SU-DHL-6 (cell line): ENCODE measurements at regions not wholly inside any gene's neighbourhood (a gene's known extent, or its start where the extent isn't known, plus 50 kb on each side); places are given as distances from the start of the nearest gene placed in this dataset.

Experiments used
- H2AFZ ChIP-seq: fragments of 200-600 bp; sonication (generic); 2 replicates; pipeline ENCODE4 v1.6.1; 2014; ENCODE audit warnings: low read depth, mild to moderate bottlenecking, moderate library complexity, mixed read lengths, antibody characterized with exemption, low read length; ENCODE audit not compliant: severe bottlenecking
- H3F3A ChIP-seq: fragments of 200-600 bp; shearing (Covaris generic); 2 replicates; pipeline ENCODE4 v1.6.0; 2016; ENCODE audit warnings: antibody characterized with exemption, mild to moderate bottlenecking; ENCODE audit not compliant: insufficient read depth
- H3K27ac ChIP-seq: fragments of 200-600 bp; sonication (generic); 2 replicates; pipeline ENCODE4 v1.5.1; 2016; ENCODE audit warnings: low read depth, mild to moderate bottlenecking, low read length, moderate library complexity, mixed read lengths
- H3K27me3 ChIP-seq: fragments of 200-600 bp; sonication (generic), shearing (Covaris generic); 2 replicates; pipeline ENCODE4 v1.6.0; 2014; ENCODE audit warnings: mild to moderate bottlenecking, low read length
- H3K36me3 ChIP-seq: fragments of 200-600 bp; sonication (generic); 2 replicates; pipeline ENCODE4 v1.6.1; 2014; ENCODE audit warnings: mild to moderate bottlenecking, low read length, mixed read lengths
- H3K4me2 ChIP-seq: fragments of 300-600, 200-600 bp; shearing (Covaris generic), sonication (generic); 2 replicates; pipeline ENCODE4 v1.6.0; 2014; ENCODE audit warnings: low read length, low read depth, mild to moderate bottlenecking; ENCODE audit not compliant: poor library complexity, severe bottlenecking
- H3K4me3 ChIP-seq: fragments of 200-600 bp; sonication (generic); 2 replicates; pipeline ENCODE4 v1.5.1; 2014; ENCODE audit warnings: antibody characterized with exemption, low read length, mild to moderate bottlenecking, mixed read lengths; ENCODE audit not compliant: insufficient read depth, poor library complexity, severe bottlenecking
- H3K79me2 ChIP-seq: fragments of 200-600 bp; sonication (generic); 2 replicates; pipeline ENCODE4 v1.6.1; 2014; ENCODE audit warnings: mild to moderate bottlenecking, low read length, moderate library complexity; ENCODE audit not compliant: insufficient read depth
- H3K9ac ChIP-seq: fragments of 200-600 bp; sonication (generic); 2 replicates; pipeline ENCODE4 v1.7.0; 2014; ENCODE audit warnings: mild to moderate bottlenecking, low read length
- H3K9me2 ChIP-seq: fragments of 200-600 bp; sonication (generic); replicated peaks from 2 replicates; pipeline ENCODE4 v1.6.1; 2014; ENCODE audit warnings: low read length; ENCODE audit not compliant: insufficient read depth
- H3K9me3 ChIP-seq: fragments of 200-600 bp; sonication (generic); 2 replicates; pipeline ENCODE4 v1.6.1; 2014; ENCODE audit warnings: low read length, mixed read lengths; ENCODE audit not compliant: insufficient read depth
- H4K20me1 ChIP-seq: fragments of 200-600 bp; sonication (generic); 2 replicates; pipeline ENCODE4 v1.6.1; 2014; ENCODE audit warnings: low read depth, mild to moderate bottlenecking, antibody characterized with exemption, low read length, moderate library complexity, mixed read lengths
- EZH2phosphoT487 ChIP-seq: fragments of 200-600 bp; sonication (generic), shearing (Covaris generic); conservative IDR thresholded peaks from 2 replicates; pipeline ENCODE4 v1.6.1; 2018; ENCODE audit warnings: mild to moderate bottlenecking, antibody characterized with exemption, low read length, moderate library complexity, mixed read lengths
- TF ChIP-seq, protein P1 (sequence below): fragments of 200-600 bp; sonication (generic); IDR thresholded peaks from one replicate; pipeline ENCODE4 v1.5.1; 2017; ENCODE audit warnings: antibody characterized with exemption, mild to moderate bottlenecking, low read length, moderate library complexity; ENCODE audit not compliant: insufficient read depth, poor library complexity, severe bottlenecking

DNA sequence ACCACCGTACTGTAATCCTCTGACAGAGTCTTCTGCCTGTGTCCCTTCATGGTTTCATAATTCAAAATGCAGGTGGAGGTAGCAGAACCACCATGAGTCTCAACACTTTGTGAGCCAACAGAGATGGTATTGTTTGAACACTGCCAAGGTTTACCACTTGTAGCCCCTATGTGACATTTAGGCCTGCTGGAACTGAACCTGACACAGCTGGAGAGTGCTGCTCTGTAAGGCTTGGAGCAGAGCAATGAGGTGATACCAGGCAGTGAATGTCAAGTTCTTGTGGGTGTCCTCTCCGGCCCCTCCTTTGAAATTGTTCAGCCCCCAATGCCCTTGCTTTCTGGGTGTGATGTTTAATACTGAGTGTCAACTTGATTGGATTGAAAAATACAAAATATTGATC, 1042.9 kb downstream of the ARAP2 start:
- TF ChIP-seq, protein P1, sequence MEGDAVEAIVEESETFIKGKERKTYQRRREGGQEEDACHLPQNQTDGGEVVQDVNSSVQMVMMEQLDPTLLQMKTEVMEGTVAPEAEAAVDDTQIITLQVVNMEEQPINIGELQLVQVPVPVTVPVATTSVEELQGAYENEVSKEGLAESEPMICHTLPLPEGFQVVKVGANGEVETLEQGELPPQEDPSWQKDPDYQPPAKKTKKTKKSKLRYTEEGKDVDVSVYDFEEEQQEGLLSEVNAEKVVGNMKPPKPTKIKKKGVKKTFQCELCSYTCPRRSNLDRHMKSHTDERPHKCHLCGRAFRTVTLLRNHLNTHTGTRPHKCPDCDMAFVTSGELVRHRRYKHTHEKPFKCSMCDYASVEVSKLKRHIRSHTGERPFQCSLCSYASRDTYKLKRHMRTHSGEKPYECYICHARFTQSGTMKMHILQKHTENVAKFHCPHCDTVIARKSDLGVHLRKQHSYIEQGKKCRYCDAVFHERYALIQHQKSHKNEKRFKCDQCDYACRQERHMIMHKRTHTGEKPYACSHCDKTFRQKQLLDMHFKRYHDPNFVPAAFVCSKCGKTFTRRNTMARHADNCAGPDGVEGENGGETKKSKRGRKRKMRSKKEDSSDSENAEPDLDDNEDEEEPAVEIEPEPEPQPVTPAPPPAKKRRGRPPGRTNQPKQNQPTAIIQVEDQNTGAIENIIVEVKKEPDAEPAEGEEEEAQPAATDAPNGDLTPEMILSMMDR = no peak
- TF ChIP-seq EZH2phosphoT487 = no peak
- H3K9me2 ChIP-seq = no peaks in the 10 kb centered on the region
- no peak overlapping the region for H3K27ac ChIP-seq
- H3K36me3 ChIP-seq = no peaks in the 10 kb centered on the region
- no peak overlapping the region for H3K4me3 ChIP-seq
- H3K79me2 ChIP-seq = no peaks in the 10 kb centered on the region
- H3K9ac ChIP-seq = no peak overlapping the region
- no peak overlapping the region for H3K4me2 ChIP-seq
- no peaks in the 10 kb centered on the region for H3K9me3 ChIP-seq
- peak overlapping the region; percentile 71 for H2AFZ ChIP-seq
- H4K20me1 ChIP-seq = no peaks in the 10 kb centered on the region
- H3F3A ChIP-seq = no peaks in the 10 kb centered on the region
- H3K27me3 ChIP-seq = no peaks in the 10 kb centered on the region

DNA sequence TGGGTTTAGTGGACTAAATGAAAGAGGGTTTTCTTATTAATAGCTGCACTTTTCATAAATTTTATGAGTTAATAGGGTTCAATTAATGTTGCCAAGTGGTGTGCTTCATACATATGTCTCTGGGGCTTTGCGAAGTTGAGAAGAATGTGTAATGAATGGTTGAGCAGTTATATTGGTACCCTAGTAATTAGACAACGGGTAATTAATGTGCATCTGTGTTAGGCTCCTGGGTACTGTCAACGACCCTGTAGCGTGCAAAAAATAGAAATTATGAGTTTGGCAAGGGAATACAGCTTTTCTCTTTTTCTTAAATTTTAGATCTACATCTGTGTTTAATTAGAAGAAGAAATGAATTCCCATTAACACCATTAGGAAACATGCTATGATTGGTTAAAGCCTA, 1027.7 kb downstream of the ARAP2 start:
- TF ChIP-seq, protein P1 = no peak
- no peak for TF ChIP-seq EZH2phosphoT487
- Histone ChIP-seq H3F3A (no peaks in the 10 kb centered on the region), H3K27me3 (no peaks in the 10 kb centered on the region), H3K9me2 (no peaks in the 10 kb centered on the region; the same call in 1 of the 2 replicates), H3K9ac (no peak overlapping the region), H3K27ac (no peak overlapping the region), H3K4me2 (no peak overlapping the region), H4K20me1 (no peaks in the 10 kb centered on the region), H2AFZ (no peak overlapping the region), H3K9me3 (no peaks in the 10 kb centered on the region), H3K79me2 (no peaks in the 10 kb centered on the region), H3K36me3 (no peaks in the 10 kb centered on the region), H3K4me3 (no peak overlapping the region)

DNA sequence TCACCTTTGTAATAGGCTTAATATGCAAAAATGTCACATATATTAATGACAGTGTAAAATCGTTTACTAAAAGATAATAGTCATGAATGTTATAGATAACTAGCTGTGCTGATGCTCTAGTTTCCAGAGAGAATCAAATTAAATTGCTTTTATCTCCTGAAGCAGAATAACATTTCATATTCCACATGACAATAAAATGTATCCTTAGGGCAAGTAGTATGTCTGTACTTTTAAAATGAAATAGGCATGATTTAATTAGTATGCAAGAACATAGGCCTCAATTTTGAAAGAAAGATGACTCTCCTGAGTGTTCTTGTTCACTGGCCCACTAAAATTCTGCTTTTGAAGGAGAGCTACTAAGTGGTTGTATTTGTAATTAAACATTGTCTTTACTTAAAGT, 1027.0 kb downstream of the ARAP2 start:
- TF ChIP-seq, protein P1 = no peak
- TF ChIP-seq EZH2phosphoT487 = no peak
- no peaks in the 10 kb centered on the region for H3K79me2 ChIP-seq

DNA sequence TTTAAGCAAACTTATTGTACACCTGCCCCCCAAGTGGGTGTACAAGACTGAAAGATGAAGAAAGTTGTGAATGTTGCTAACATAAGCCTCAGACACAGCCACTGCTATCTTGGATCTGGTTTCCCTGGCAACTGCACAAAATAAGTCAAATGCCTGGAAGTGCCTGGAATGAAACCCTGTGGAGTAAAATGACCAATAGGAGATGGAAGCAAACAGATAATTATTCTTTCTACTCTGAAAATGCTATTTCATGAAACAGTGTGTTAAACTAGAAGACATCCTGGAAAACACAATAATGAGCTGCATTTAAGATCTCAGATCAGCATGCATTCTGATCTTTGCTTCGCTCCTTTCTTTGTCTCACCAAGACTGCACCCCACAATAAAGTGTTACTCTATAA, 1016.0 kb downstream of the ARAP2 start:
- H3K36me3 ChIP-seq = no peaks in the 10 kb centered on the region
- H3K27me3 ChIP-seq = no peaks in the 10 kb centered on the region
- H3K9me3 ChIP-seq = no peaks in the 10 kb centered on the region
- no peak for TF ChIP-seq EZH2phosphoT487
- TF ChIP-seq, protein P1 = no peak
- H3K4me3 ChIP-seq = no peak overlapping the region
- no peak overlapping the region for H2AFZ ChIP-seq
- H3K9ac ChIP-seq = no peak overlapping the region
- no peaks in the 10 kb centered on the region for H3F3A ChIP-seq
- no peak overlapping the region for H3K4me2 ChIP-seq
- H4K20me1 ChIP-seq = no peaks in the 10 kb centered on the region
- no peaks in the 10 kb centered on the region for H3K9me2 ChIP-seq
- H3K27ac ChIP-seq = no peak overlapping the region
- H3K79me2 ChIP-seq = no peaks in the 10 kb centered on the region

More for the DNA sequence above, 1027.0 kb downstream of the ARAP2 start:
- H3K9ac ChIP-seq = no peak overlapping the region
- H4K20me1 ChIP-seq = no peaks in the 10 kb centered on the region
- no peak overlapping the region for H2AFZ ChIP-seq
- H3K9me3 ChIP-seq = no peaks in the 10 kb centered on the region
- no peaks in the 10 kb centered on the region; the same call in 1 of the 2 replicates for H3K9me2 ChIP-seq
- no peak overlapping the region for H3K4me3 ChIP-seq
- no peaks in the 10 kb centered on the region for H3K27me3 ChIP-seq
- no peaks in the 10 kb centered on the region for H3F3A ChIP-seq
- H3K4me2 ChIP-seq = no peak overlapping the region
- no peaks in the 10 kb centered on the region for H3K36me3 ChIP-seq
- no peak overlapping the region for H3K27ac ChIP-seq
